Tibial artery (tissue), 4 donors: ENCODE measurements at regions not wholly inside any gene's neighbourhood (a gene's known extent, or its start where the extent isn't known, plus 50 kb on each side); places are given as distances from the start of the nearest gene placed in this dataset.

Experiments
- DNase-seq, 2 donors: peaks; one replicate each; pipeline ENCODE4 v3.0.0-alpha.2; 2019
- H3K27ac ChIP-seq, 2 donors: fragments of 200-600 bp; sonication (generic) in 1 of 2; 1 replicate in 1 of 2; 2 replicates in 1 of 2; pipeline ENCODE4 v1.5.1; 2018 to 2019; ENCODE audit warnings: mild to moderate bottlenecking in 1 of 2
- H3K27me3 ChIP-seq, 2 donors: fragments of 200-600 bp; sonication (generic) in 1 of 2; one replicate each; pipeline versions ENCODE4 v1.5.1 to v1.6.0; 2016 to 2019
- H3K36me3 ChIP-seq, 3 donors: fragments of 200-600 bp; sonication (generic) in 2 of 3; one replicate each; pipeline ENCODE4 v1.5.1; 2016 to 2019; ENCODE audit warnings: mild to moderate bottlenecking in 2 of 3
- H3K4me1 ChIP-seq, 4 donors: fragments of 200-600 bp; sonication (generic) in 2 of 4; 1 replicate in 3 of 4; 2 replicates in 1 of 4; pipeline ENCODE4 v1.5.1; 2016 to 2019
- H3K4me3 ChIP-seq, 2 donors: fragments of 200-600 bp; sonication (generic) in 1 of 2; 1 replicate in 1 of 2; 2 replicates in 1 of 2; pipeline ENCODE4 v1.5.1; 2018 to 2019; ENCODE audit warnings: mild to moderate bottlenecking in 2 of 2
- H3K9me3 ChIP-seq, 3 donors: fragments of 200-600 bp; sonication (generic) in 1 of 3; one replicate each; pipeline ENCODE4 v1.5.1; 2016 to 2019
- intact Hi-C: fragments of 100-400 bp; cut with DNase I; formaldehyde crosslinking; loops from one replicate; pipeline ENCODE4 v1.15.0; 2023; ENCODE audit warnings: low total_unique reads
- TF ChIP-seq, protein P1 (sequence below), 2 experiments: fragments of 200-600 bp in 1 of 2; fragments of 450-650 bp in 1 of 2; IDR thresholded peaks; one replicate each; pipeline ENCODE4 v1.5.1; 2017 to 2019; ENCODE audit warnings: antibody characterized with exemption in 2 of 2, mild to moderate bottlenecking in 1 of 2, moderate library complexity in 1 of 2

DNA sequence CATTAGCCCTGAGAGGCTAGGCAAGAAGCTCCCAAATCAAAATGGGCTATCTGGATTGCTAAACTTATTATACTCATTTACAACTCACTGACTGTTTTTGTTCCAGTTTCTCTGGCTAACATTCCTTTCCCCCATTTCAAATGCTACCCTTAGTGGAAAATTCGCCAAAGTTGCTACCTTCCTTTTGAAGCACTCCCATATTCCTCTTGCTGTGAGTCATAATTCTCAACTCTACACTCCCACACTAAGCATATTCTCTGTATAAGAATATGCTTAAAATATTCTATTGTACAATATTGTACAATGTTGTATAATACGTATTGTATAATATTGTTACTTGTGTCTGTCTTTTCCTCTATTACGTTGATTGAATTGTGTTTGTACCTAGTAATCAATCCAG is 398.6 kb downstream of the PYDC2 start:
- Histone ChIP-seq H3K4me1 (no peaks in the 10 kb centered on the region), H3K27ac (no peak overlapping the region), H3K36me3 (no peaks in the 10 kb centered on the region), H3K4me3 (no peak overlapping the region), H3K9me3 (no peaks in the 10 kb centered on the region), H3K27me3 (no peaks in the 10 kb centered on the region)
- DNase-seq, result no peak
- TF ChIP-seq, protein P1, sequence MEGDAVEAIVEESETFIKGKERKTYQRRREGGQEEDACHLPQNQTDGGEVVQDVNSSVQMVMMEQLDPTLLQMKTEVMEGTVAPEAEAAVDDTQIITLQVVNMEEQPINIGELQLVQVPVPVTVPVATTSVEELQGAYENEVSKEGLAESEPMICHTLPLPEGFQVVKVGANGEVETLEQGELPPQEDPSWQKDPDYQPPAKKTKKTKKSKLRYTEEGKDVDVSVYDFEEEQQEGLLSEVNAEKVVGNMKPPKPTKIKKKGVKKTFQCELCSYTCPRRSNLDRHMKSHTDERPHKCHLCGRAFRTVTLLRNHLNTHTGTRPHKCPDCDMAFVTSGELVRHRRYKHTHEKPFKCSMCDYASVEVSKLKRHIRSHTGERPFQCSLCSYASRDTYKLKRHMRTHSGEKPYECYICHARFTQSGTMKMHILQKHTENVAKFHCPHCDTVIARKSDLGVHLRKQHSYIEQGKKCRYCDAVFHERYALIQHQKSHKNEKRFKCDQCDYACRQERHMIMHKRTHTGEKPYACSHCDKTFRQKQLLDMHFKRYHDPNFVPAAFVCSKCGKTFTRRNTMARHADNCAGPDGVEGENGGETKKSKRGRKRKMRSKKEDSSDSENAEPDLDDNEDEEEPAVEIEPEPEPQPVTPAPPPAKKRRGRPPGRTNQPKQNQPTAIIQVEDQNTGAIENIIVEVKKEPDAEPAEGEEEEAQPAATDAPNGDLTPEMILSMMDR (IDR thresholded peaks at IDR 0.05), result no peak
- intact Hi-C loops, result no loop called here

DNA sequence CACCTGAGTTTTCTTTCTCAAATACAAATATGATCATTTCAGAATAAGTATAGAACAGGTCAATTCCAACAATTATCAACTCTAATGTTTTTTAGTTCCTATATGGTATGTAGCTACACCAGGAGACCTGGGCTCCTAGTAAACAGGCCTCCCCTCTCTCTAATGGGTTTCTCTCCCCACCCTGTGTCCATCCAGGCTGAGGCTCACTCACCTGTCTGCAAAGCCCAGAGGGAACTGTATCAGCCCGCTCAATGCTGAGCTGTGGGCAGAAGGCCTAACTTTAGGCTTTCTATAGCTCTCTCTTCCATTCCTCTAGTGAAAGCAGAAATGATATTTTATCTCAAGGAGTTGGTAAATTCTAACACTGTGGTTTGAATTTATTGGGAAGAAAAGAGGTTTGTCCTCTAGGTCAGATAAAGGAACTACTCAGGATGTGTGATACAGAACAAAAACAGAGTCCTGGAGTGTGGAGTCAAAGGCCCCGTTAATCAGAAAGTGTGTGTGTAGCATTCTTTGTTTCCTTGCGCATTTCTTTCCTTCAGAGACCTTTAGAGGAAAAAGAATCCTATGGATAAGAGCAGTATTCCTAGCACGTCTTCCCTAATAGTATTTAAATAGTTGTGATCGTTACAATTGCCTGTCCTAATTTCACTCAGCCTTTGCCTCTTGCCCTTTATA is 408.9 kb downstream of the PYDC2 start:
- TF ChIP-seq, protein P1 (IDR thresholded peaks at IDR 0.05), result no peak
- Histone ChIP-seq H3K36me3 (no peaks in the 10 kb centered on the region), H3K27ac (no peak overlapping the region), H3K4me3 (no peak overlapping the region), H3K9me3 (no peaks in the 10 kb centered on the region), H3K27me3 (no peaks in the 10 kb centered on the region), H3K4me1 (no peaks in the 10 kb centered on the region)
- no peak for DNase-seq
- intact Hi-C loops, result no loop called here

DNA sequence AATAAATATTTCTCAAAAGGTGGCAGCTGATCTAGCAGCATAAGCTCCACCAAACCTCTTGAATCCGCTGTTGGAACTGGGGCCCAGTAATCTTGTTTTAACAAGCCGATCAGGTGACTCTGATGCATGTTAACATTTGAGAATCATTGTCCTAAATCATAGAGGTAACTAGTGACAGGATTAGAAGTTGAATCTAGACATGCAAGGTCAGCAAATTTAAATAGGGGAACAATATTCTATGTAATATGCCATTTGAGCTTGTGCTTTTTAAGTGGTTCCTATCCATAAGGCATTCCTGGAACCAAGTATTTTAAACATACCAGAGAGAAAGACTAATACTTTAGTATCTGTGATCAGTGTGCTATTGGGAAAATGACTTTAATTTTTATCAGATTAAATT is 412.8 kb downstream of the PYDC2 start:
- no peaks in the 10 kb centered on the region for H3K27me3 ChIP-seq
- TF ChIP-seq, protein P1 (IDR thresholded peaks at IDR 0.05), result no peak
- intact Hi-C loops, result no loop called here
- H3K36me3 ChIP-seq, result no peaks in the 10 kb centered on the region
- no peak overlapping the region for H3K4me3 ChIP-seq
- H3K27ac ChIP-seq, result no peak overlapping the region
- H3K4me1 ChIP-seq, result no peaks in the 10 kb centered on the region
- no peak for DNase-seq
- H3K9me3 ChIP-seq, result no peaks in the 10 kb centered on the region

DNA sequence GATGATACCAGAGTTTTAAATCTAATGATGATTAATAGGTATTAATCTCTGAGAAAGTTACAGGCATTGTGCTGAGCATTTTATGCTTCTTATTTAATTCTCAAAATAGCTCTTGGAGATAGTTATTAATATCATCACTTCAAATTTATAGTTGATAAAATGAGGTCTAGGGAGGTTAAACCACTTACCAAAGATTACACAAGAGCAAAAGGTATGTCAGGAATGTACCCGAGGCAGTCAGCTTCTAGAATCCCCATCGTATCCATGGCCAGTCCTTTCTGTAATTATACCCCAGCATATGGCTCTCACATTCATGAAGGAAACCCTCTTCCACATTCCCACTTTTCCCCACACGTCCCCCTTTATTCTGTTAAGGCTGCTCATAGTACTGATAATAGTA is 421.3 kb downstream of the PYDC2 start:
- Histone ChIP-seq H3K27ac (no peak overlapping the region), H3K27me3 (no peaks in the 10 kb centered on the region), H3K36me3 (no peaks in the 10 kb centered on the region), H3K4me3 (no peak overlapping the region), H3K9me3 (no peaks in the 10 kb centered on the region), H3K4me1 (no peaks in the 10 kb centered on the region)
- TF ChIP-seq, protein P1 (IDR thresholded peaks at IDR 0.05), result no peak
- DNase-seq, result no peak
- intact Hi-C loops, result no loop called here

DNA sequence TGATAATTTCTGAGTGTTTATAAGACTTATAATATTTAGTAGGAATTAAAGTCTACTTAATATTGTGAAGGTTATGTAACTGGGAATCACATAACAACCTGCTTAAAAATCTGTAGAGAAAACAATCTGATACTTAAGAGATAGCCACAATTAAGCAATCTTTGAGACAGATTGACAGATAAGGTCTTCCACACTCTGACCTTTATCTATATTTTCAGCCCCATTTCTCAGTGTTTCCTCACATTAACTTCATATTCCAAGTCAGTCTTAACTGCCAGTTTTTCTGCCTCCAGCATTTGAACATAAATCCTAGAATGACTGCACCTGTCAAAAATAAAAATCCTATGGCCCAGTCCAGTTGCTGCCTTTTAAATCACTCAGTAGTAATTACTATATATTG is 423.2 kb downstream of the PYDC2 start:
- no peak for DNase-seq
- H3K4me1 ChIP-seq, result no peaks in the 10 kb centered on the region
- no peak overlapping the region for H3K27ac ChIP-seq
- intact Hi-C loops, result no loop called here
- TF ChIP-seq, protein P1 (IDR thresholded peaks at IDR 0.05), result no peak
- no peaks in the 10 kb centered on the region for H3K36me3 ChIP-seq
- no peaks in the 10 kb centered on the region for H3K27me3 ChIP-seq
- H3K4me3 ChIP-seq, result no peak overlapping the region
- no peaks in the 10 kb centered on the region for H3K9me3 ChIP-seq

DNA sequence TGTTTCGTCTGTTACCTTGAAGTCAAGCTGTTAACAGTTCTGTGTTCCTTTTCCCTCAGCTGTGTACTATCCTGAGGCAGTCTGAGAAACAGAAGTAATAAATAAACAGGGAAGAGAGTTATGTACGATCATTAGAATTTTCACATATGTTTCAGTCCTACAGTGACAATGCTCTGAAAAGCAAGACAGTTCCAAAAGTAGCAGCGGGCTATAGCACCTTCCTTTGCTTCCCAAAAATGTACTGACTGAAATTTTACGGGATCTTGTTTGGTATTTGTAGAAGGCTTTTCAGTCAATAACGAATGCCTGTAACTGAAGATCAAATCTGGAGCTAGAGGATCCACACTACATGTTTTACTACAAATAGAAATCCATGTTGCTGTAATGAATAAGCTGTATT is 428.1 kb downstream of the PYDC2 start:
- Histone ChIP-seq H3K4me3 (no peak overlapping the region), H3K27me3 (no peaks in the 10 kb centered on the region), H3K9me3 (no peaks in the 10 kb centered on the region), H3K27ac (no peak overlapping the region), H3K36me3 (no peaks in the 10 kb centered on the region), H3K4me1 (no peaks in the 10 kb centered on the region)
- no peak for DNase-seq
- intact Hi-C loops, result no loop called here
- TF ChIP-seq, protein P1 (IDR thresholded peaks at IDR 0.05), result no peak
